ENCODE measurements at regions not wholly inside any gene's neighbourhood (a gene's known extent, or its start where the extent isn't known, plus 50 kb on each side); places are given as distances from the start of the nearest gene placed in this dataset.

DNA sequence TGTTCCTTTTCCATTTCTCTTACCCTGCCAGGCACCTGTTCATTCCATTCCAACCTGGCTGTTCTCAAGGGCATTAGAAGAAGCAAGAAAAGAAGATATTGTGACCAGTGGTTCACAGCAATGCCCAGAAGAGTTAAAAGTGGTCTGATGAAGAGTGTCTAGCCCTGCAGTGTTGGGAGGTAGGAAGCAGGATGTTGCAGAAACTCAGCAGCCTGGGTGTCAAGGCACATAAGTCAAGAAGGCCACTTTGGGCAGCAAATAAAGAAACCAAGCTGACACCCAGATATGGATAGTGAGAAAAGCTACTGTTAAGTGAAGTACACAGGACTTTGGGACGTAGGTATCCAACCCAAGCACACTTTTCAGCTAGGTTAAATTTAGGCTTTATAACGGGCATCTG is 199.9 kb upstream of the SATB1 start:
- Histone ChIP-seq H3K27ac (ENCODE audit: low read depth, low read length) (no peak overlapping the region), H3K9me3 (ENCODE audit: low read depth, low read length) (peaks cover 9% of the 10 kb centered on the region), H3K4me3 (ENCODE audit: insufficient read depth, low read length) (no peak overlapping the region), H3K36me3 (ENCODE audit: insufficient read depth, low read length) (no peaks in the 10 kb centered on the region), H3K4me1 (ENCODE audit: insufficient read depth, low read length) (no peaks in the 10 kb centered on the region), H3K79me2 (ENCODE audit: insufficient read depth, low read length) (no peaks in the 10 kb centered on the region), H3K4me2 (ENCODE audit: insufficient read depth, low read length) (no peak overlapping the region), H3K27me3 (ENCODE audit: insufficient read depth, low read length) (no peaks in the 10 kb centered on the region), H2AFZ (ENCODE audit: low read length) (no peak overlapping the region), H4K20me1 (ENCODE audit: insufficient read depth, low read length) (no peaks in the 10 kb centered on the region)
- no peak for TF ChIP-seq CTCF (IDR thresholded peaks at IDR 0.05; ENCODE audit: extremely low read depth, low read depth, low read length)
- DNase-seq (ENCODE audit: insufficient read length, low spot score, missing footprints), result no peak

GRCh38 chr3:18623220-18623619 is 198.1 kb upstream of the SATB1 start:
- no peak overlapping the region for H3K4me3 ChIP-seq (ENCODE audit: insufficient read depth, low read length)

GRCh38 chr3:18618723-18619122 is 193.6 kb upstream of the SATB1 start:
- no peak for TF ChIP-seq CTCF (IDR thresholded peaks at IDR 0.05; ENCODE audit: extremely low read depth, low read depth, low read length)
- Histone ChIP-seq H3K27me3 (ENCODE audit: insufficient read depth, low read length) (no peaks in the 10 kb centered on the region), H3K4me1 (ENCODE audit: insufficient read depth, low read length) (no peaks in the 10 kb centered on the region), H3K9me3 (ENCODE audit: low read depth, low read length) (peaks cover 2% of the 10 kb centered on the region), H2AFZ (ENCODE audit: low read length) (no peak overlapping the region), H3K79me2 (ENCODE audit: insufficient read depth, low read length) (no peaks in the 10 kb centered on the region), H3K36me3 (ENCODE audit: insufficient read depth, low read length) (no peaks in the 10 kb centered on the region), H3K4me2 (ENCODE audit: insufficient read depth, low read length) (no peak overlapping the region), H3K4me3 (ENCODE audit: insufficient read depth, low read length) (no peak overlapping the region), H4K20me1 (ENCODE audit: insufficient read depth, low read length) (no peaks in the 10 kb centered on the region), H3K27ac (ENCODE audit: low read depth, low read length) (no peak overlapping the region)
- DNase-seq (ENCODE audit: insufficient read length, low spot score, missing footprints), result no peak

More at GRCh38 chr3:18623220-18623619, 198.1 kb upstream of the SATB1 start:
- H3K4me1 ChIP-seq (ENCODE audit: insufficient read depth, low read length), result no peaks in the 10 kb centered on the region
- no peak for DNase-seq (ENCODE audit: insufficient read length, low spot score, missing footprints)
- H4K20me1 ChIP-seq (ENCODE audit: insufficient read depth, low read length), result no peaks in the 10 kb centered on the region
- no peak overlapping the region for H2AFZ ChIP-seq (ENCODE audit: low read length)
- no peak overlapping the region for H3K4me2 ChIP-seq (ENCODE audit: insufficient read depth, low read length)
- TF ChIP-seq CTCF (IDR thresholded peaks at IDR 0.05; ENCODE audit: extremely low read depth, low read depth, low read length), result no peak
- H3K36me3 ChIP-seq (ENCODE audit: insufficient read depth, low read length), result no peaks in the 10 kb centered on the region
- no peaks in the 10 kb centered on the region for H3K79me2 ChIP-seq (ENCODE audit: insufficient read depth, low read length)
- peaks cover 9% of the 10 kb centered on the region for H3K9me3 ChIP-seq (ENCODE audit: low read depth, low read length)
- H3K27me3 ChIP-seq (ENCODE audit: insufficient read depth, low read length), result no peaks in the 10 kb centered on the region
- no peak overlapping the region for H3K27ac ChIP-seq (ENCODE audit: low read depth, low read length)

DNA sequence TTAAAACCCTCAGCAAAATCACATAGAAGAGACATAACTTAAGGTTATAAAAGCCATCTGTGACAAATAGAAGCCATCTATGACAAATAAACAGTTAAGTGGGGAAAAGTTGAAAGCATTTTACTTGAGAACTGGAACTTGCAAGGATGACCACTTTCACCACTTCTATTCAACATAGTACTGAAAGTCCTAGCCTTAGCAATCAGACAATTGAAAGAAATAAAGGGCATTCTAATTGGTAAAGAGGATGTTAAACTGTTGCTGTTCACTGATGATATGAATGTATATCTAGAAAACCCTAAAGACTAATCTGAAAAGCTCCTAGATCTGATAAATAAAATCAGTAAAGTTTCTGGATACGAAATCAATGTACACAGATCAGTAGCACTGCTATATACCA is 186.9 kb upstream of the SATB1 start:
- no peaks in the 10 kb centered on the region for H3K79me2 ChIP-seq (ENCODE audit: insufficient read depth, low read length)
- no peaks in the 10 kb centered on the region for H3K9me3 ChIP-seq (ENCODE audit: low read depth, low read length)
- no peak for TF ChIP-seq CTCF (IDR thresholded peaks at IDR 0.05; ENCODE audit: extremely low read depth, low read depth, low read length)
- no peak overlapping the region for H3K27ac ChIP-seq (ENCODE audit: low read depth, low read length)
- H4K20me1 ChIP-seq (ENCODE audit: insufficient read depth, low read length), result no peaks in the 10 kb centered on the region
- no peaks in the 10 kb centered on the region for H3K4me1 ChIP-seq (ENCODE audit: insufficient read depth, low read length)
- no peak overlapping the region for H2AFZ ChIP-seq (ENCODE audit: low read length)
- no peak overlapping the region for H3K4me3 ChIP-seq (ENCODE audit: insufficient read depth, low read length)
- no peak overlapping the region for H3K4me2 ChIP-seq (ENCODE audit: insufficient read depth, low read length)
- DNase-seq (ENCODE audit: insufficient read length, low spot score, missing footprints), result no peak
- H3K36me3 ChIP-seq (ENCODE audit: insufficient read depth, low read length), result no peaks in the 10 kb centered on the region
- H3K27me3 ChIP-seq (ENCODE audit: insufficient read depth, low read length), result no peaks in the 10 kb centered on the region

All from osteoblast (primary cell).